NOMO-1 treated with DMSO at 0.1 percent for 48 hours (cell line): ENCODE measurements at regions not wholly inside any gene's neighbourhood (a gene's known extent, or its start where the extent isn't known, plus 50 kb on each side); places are given as distances from the start of the nearest gene placed in this dataset.
"Not testable (repeated sequence)": the region's sequence is repeated elsewhere in the genome, so short reads cannot be mapped to it uniquely, and the experiment has no call there.

Experiments used
- DNase-seq: peaks from one replicate; lab custom pipeline; 2025; ENCODE audit not compliant: unreplicated experiment; lab: John Stamatoyannopoulos, UW

DNA sequence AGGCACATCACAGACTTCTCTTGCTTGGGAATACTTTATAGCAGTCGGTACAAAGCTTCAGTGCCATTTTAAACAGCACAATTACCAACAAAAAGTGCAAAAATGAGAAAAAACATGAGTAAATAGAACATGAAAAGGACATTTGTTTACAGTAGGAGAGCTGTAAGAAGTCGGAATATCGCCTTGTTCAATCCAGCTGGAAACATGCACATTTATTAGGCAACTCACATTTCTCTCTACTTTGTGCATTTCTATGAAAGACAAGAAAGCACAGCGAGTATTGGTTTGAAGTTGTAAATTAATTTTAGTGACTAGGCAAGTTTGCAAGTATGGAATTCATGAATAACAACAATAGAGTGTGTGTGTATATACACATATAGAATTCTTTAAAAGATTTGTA lies 484.7 kb downstream of the DACH1 start:
- DNase-seq, result no peak

DNA sequence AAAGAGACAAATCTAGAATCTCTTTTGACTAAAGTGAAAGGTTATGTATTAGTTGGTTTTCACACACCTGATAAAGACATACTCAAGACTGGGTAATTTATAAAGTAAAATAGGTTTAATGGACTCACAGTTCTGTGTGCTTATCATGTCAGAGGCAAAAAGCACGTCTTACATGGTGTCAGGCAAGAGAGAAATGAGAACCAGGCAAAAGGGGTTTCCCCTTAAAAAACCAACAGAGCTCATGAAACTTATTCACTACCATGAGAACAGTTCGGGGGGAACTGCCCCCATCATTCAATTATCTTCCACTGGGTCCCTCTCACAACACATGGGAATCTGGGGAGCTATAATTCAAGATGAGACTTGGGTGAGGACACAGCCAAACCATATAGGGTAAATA lies 486.8 kb downstream of the DACH1 start:
- DNase-seq, result no peak

DNA sequence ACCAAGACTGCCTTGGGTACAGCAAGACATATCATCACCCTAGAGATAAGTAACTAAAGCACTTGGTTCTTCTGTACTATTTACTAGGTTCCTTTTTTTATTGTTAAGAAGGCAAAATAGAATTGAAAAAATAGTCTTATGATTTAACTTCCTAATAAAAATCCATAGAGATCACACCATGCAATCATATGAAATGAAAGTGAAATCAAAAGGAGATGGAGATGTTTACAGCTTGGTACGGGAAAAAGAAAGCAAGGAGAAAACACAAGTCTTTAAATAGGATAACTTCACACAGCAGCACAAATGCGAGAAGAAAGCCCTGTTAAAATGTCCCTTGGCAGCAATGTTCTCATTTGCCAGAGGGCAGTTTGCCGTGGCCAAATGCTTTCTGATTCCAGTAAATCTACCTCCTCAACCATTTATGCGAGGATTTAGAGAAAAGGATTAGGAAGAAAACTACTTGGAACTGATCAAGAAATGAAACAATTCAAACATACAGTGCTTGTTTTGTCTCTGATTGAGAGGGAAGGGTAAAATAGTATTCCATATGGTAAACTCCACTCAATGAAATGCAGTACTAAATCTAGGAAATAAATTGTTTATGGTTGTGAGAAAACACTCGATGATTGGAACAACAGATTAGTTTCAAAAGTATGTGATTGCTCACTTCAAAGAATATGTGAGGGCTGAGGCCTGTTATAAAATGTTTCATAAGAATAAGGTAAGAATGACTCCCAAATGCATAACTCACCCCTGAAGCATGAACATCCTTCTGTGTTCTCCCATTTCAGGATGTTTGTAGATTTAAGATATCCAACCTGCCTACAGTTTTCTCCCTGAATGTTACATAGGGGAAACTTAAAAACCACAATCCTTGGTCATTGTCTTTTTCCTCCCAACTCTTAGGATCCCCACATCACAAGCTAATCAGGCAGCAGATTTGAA lies 487.8 kb downstream of the DACH1 start:
- DNase-seq, result no peak

DNA sequence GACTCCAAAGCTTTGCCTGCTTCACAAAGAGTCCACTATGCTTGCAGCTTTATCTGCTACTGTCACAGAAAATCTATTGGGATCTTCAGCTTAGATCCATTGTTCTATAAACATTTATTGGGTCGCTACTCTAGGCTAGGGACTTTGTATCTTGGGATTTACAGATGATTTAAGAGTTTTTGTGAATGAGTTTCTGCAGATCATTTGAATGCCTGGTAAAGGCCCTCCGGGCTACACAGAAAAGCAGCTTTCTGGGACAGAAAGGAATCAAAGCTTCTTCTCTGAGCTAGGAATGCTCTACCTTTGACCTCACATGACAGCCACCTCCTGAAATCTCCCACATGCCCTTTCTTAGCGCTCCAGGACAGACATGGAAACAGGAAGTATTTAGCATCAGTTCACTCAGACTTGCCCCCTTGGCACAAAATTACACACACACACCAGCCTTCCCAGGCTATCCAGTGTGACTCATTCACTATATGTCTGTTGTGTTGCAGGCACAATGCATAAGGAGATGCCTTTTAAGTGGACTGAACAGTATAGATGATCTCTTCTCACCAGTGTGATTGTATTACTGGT lies 492.4 kb downstream of the DACH1 start:
- no peak for DNase-seq

DNA sequence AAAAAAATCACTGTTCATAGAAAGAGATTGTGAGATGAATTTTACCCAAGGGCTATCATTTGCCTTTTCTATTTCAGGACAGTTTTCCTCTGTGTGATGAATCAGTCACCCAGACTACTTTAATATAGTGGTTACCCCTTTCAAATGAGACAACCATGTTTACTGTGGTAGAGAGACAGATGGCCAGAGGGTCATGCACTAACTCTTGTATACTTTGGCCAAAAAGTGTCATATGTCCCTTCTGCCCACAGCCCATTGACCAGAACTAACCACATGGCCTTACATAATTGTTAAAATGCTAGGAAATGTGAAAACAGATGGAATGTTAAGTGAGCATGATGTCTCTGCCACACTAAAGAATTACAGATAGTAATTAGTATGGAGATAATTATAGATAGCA lies 498.7 kb downstream of the DACH1 start:
- no peak for DNase-seq

DNA sequence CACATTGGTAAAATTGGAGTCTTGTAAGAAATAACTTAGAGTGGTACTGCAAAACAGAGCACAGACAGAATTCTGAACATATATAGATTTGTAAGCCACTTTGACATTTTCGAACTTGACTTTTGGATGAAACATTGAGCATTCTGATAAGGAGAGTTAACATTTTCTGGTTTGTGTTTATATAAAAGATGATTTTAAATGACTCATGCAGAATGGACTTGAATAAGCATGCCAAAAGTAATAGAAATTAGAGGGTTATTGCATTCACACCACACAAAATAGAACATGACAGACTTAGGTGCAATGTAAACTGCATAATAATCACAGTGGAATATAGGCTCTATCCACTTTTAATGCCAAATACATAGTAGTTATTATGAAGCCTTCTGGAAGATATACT lies 507.0 kb downstream of the DACH1 start:
- DNase-seq, result no peak

DNA sequence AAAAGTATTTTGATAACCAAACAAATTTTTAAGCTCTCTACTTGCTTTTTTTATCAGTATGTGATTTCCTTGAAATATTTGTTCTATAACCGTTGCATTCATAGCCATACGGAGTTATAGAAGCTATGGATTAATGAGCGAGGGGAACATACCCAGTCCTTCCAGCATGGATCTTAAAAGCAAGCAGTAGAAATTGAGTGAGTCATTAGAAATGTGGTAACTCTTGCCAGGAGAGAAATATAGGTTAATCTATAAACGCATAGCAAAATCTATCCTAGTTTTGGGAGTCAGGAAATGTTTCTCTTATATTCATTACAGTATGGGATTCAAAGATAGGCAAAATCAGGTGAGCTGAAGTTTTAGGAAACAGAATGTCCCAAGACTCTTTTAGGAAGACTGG lies 507.4 kb downstream of the DACH1 start:
- DNase-seq, result no peak

DNA sequence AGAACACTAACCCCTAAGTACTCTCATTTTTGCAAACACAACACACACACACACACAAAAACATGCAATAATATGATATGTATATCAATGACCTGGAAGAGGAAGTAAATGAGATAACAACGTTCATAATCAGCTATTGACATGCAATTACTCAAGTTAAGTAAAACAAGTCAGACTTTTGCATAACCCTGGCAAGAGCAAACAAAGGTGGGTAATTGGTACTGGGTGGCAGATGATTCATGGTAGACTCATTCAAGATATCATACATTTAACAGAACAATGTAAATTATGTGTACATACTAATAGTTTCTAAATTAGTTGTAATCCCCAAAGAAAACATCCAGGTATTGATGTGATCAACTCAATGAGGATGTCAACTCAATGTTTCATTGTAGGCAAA lies 508.8 kb downstream of the DACH1 start:
- DNase-seq, result no peak

DNA sequence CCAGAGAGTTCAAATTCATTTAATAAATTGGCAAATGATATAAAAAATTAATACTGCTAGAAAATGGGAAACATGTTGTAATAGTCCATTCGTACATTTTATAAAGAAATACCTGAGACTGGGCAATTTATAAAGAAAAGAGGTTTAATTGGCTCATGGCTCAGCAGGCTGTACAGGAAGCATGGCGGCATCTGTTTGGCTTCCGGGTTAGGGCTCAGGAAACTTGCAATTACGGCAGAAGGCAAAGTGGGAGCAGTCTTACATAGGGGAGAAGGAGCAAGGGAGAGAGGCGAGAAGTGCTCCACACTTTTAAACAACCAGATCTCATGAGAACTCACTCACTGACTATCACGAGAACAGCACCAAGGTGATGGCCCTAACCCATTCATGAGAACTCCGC lies 512.0 kb downstream of the DACH1 start:
- DNase-seq, result no peak

DNA sequence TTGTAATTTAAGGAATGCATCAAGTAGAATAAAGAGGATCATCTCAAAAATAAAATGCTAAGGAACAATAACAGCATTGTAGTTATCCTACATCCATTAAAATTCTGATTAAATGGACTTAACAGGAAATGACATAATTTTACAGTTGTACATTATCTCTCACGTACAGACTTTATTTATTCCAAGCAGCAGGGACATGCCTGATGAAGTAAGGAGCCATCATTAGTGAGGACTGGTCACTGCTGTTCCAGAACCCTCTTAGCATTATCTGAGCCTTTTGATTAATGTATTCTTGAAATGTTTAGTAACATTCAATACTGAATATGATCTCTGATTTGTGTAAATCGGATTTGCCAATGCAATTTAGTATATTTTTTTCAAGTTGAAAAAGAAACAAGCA lies 516.1 kb downstream of the DACH1 start:
- no peak for DNase-seq

DNA sequence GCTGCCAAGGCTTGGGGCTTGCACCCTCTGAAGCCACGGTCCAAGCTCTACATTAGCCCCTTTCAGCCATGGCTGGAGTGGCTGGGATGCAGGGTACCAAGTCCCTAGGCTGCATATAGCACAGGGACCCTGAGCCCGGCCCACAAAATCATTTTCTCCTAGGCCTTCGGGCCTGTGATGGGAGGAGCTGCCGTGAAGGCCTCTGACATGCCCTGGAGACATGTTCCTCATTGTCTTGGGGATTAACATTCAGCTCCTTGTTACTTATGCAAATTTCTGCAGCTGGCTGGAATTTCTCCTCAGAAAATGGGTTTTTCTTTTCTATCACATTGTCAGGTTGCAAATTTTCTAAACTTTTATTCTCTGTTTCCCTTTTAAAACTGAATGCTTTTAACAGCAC lies 521.1 kb downstream of the DACH1 start:
- DNase-seq, result not testable (repeated sequence)

DNA sequence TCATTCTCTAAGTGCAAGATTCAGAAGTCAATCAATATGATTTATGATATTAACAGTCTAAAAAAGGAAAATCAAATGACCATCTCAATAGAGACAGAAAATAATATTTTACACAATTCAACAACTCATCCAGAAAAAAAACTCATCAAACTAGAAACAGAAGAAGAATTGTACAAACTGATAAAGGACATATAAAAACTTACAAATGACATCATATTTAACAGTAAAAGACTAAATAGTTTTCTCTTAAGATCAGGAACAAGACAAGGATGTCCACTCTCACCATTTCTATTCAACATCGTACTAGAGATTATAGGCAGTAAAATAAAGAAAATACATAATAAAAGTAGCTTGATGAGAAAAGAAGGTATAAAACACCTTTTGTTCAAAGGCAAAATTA lies 527.3 kb downstream of the DACH1 start:
- no peak for DNase-seq

DNA sequence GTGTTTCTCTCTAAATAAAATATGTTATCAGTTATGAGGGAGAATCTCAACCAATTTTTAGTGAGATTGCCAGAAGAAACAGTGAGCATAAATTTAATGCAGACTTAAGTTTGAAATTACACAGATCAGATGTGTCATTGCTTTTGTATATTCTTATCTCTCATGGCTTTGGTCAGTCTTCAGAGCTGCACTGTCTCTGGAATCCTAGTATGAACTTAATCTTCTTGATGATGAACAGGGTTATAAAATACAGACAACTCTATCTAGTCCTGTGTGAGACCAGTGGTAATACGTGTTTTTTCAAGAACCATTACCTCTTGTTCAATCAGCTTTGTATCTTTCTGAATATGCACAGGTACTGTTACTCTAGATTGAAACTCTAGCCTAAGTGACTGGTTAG lies 528.0 kb downstream of the DACH1 start:
- DNase-seq, result no peak

DNA sequence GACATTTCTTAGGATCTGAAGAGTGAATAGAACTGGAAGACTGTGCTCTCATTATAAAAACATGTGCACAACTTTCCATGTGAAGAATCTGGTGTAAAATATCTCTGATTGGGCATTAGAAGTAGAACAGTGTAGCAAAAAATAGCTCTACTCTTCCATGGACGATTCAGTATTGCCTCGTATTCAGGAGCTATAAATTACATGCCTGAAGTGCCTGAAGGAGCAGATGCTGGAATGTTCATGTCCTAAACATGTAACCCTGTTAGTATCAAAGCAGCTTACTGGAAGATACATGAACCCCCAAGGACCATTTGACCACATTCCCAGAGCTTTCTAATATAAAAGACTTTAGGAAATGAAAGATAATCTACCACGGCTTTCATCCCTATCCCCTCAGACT lies 528.9 kb downstream of the DACH1 start:
- no peak for DNase-seq

DNA sequence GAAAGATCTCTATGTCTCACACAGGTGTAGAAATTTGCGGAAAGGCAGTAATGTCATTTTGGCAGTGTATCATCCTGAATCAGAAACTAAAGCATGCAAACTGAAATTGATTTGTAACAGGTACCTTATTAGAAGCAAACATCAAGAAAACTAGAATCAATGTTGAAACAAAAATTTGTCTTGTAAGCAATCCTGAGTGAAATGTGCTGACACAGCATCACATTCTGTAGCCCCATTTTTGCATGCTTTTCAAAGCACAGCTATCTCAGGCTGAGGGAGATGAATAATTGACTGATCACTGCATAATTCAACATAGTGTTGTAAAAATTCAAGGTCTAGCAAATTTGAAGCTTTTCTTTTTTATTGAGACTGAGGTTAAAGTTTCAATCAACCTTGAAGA lies 539.7 kb downstream of the DACH1 start:
- no peak for DNase-seq

DNA sequence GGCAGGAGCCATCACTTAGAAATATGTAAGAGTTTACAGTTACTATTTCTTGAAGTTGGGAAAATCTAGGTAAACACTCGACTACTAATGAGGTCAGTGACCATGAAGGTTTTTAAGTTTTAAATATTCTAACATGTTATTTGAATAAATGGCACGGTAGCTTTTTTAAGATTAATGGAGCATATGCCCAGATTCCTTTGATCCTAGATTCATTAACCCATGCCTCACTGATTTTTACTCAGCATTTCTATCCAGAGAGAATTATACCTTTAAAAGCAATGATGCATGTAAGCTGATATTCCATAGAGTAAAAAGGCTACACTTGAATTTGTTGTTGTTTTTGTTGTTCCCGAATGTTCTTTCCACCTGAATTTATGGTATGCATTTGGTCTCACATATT lies 541.4 kb downstream of the DACH1 start:
- DNase-seq, result no peak

DNA sequence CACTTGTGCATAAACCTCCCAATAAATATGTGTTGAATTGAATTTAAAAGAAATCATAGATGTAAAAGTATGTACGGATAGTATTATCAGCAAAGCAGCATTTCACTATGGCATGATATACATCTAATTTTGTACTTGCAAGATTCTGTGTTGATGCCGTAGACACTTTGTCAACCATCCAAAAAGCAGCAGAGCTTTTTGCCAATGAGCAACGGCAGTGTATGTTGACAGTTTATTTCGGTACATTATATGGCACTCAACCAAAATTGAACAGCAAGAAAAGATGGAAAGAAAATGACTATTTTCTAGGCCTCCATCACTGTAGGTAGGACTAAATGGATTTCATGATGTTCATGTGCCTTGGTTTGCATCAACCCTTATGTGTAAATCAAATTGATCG lies 543.7 kb downstream of the DACH1 start:
- DNase-seq, result no peak

DNA sequence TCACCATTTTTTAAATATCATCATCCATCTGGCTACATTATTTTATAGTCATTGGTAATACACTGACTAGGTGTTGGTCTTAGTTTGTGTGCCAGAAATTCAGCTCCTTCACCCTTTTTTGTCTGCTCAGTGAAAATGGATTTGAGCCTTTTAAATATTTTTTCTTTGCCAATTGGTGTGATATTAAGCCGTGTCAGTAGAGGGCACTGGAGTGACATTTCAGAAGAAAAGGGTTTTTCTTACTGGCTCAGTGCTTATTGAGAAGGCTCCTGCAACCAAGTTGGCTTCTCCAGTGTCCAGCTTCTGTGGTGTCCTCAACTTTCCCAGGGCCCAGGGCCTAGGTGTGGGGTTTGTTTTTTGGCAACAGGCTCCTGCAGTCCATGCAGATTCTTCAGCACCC lies 546.6 kb downstream of the DACH1 start:
- peak; percentile 13 for DNase-seq

DNA sequence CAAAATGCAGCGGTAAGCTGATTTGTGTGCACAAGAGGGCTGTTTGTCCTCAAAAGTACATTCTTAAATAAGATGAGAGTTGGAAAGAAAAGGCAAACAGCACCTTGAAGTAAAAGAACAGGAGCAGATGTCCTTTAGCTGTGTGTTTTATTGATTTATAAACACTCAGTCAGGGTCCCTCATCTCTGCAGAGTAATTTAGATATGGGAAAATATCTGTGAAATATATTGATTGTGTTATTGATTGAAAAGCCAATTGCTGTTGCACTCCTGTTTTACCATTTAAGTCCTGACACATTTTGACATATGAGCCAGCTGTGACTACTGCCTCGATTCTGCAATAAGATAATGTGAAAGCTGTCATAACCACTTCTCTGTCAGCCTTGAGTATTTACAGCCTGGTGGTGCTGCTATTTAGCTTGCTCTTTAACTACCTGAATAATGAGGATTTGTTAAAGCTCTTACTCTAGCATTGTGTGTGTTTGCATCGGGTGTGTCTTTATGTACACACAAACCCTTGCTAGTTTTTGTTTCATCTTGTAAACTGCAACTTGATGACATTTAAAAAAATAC lies 550.1 kb downstream of the DACH1 start:
- DNase-seq, result peak; percentile 12

DNA sequence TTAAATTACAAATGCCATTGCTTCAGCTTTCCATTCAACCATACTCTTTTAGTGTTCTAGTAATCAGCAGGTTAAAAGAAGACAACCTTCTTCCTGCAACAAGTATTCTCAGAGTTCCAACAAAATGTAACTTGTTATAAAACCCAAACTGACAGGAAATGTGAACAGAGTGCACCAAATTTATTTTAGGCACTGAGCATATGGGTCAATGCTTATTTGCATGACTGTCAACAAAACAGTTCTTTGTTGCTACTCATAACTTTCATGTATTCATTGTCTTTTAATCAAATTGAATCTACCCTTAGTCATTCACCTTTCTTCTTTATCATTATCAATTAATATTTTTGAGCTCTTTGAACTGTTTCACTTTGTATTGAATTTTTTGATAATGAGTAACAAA lies 554.1 kb downstream of the DACH1 start:
- no peak for DNase-seq

DNA sequence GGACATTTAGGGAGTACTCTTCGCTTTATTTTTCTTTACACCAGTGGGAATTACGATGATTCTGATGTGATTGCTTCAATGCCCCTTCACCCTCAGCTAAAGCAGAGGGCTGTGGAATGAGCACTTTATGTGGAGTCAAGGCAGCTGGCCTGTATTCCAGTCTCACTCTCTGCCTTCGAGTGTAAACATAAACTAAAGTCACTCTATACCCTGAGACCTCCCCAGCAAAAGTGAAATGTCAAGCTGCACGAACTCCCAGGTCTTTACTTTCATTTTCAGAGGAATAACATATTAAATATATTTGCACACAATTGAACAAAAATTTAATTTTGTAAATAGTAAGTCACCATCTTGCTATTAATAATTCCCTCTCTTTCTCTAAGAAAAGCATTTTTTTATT lies 557.1 kb downstream of the DACH1 start:
- no peak for DNase-seq

DNA sequence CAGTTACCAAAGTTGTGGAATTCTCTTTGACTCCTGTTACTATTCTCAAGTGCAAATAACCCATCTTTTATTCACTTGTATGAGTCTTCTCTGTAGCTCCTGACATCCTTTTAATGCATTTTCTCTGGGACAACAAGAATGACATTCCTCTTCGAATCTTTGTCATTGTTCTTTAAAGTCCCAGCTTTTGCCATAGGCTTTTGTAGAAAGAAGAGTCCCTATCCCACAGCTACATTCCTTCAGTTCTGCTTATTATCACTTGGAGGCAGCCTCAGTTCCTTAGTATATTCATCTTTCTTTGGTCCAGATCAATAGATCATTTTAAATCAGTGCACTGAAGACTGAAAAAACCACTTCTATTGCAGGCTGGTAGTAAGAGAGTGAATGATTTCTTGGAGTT lies 560.2 kb downstream of the DACH1 start:
- no peak for DNase-seq
